ENCODE measurements at regions not wholly inside any gene's neighbourhood (a gene's known extent, or its start where the extent isn't known, plus 50 kb on each side); places are given as distances from the start of the nearest gene placed in this dataset.
"Not testable (repeated sequence)": the region's sequence is repeated elsewhere in the genome, so short reads cannot be mapped to it uniquely, and the experiment has no call there.

- DNase-seq: no peak
Observed at GRCh38 chr13:61214551-61214950, 201.1 kb downstream of the PCDH20 start.

GRCh38 chr13:61205898-61206297 is 209.8 kb downstream of the PCDH20 start:
- not testable (repeated sequence) for DNase-seq

GRCh38 chr13:61204025-61204424 is 211.6 kb downstream of the PCDH20 start:
- no peak for DNase-seq

- no peak for DNase-seq
Observed at GRCh38 chr13:61202042-61202441, 213.6 kb downstream of the PCDH20 start.

GRCh38 chr13:61192826-61193225 is 222.8 kb downstream of the PCDH20 start:
- DNase-seq: no peak

GRCh38 chr13:61188057-61188456 is 227.6 kb downstream of the PCDH20 start:
- no peak for DNase-seq

GRCh38 chr13:61187471-61187870 is 228.2 kb downstream of the PCDH20 start:
- DNase-seq: no peak

GRCh38 chr13:61183670-61184069 is 232.0 kb downstream of the PCDH20 start:
- DNase-seq: no peak

GRCh38 chr13:61180234-61180633 is 235.4 kb downstream of the PCDH20 start:
- no peak for DNase-seq

- DNase-seq: no peak
Observed at GRCh38 chr13:61179741-61180140, 235.9 kb downstream of the PCDH20 start.

GRCh38 chr13:61170856-61171255 is 244.8 kb downstream of the PCDH20 start:
- DNase-seq: no peak

GRCh38 chr13:61162636-61163035 is 253.0 kb downstream of the PCDH20 start:
- no peak for DNase-seq

- DNase-seq: no peak
Observed at GRCh38 chr13:61162106-61162505, 253.5 kb downstream of the PCDH20 start.

- no peak for DNase-seq
Observed at GRCh38 chr13:61156753-61157152, 258.9 kb downstream of the PCDH20 start.

- DNase-seq: no peak
Observed at GRCh38 chr13:61151062-61151461, 264.6 kb downstream of the PCDH20 start.

GRCh38 chr13:61149331-61149730 is 266.3 kb downstream of the PCDH20 start:
- no peak for DNase-seq

GRCh38 chr13:61148691-61149315 is 266.8 kb downstream of the PCDH20 start:
- DNase-seq: no peak

- no peak for DNase-seq
Observed at GRCh38 chr13:61148211-61148610, 267.4 kb downstream of the PCDH20 start.

- DNase-seq: no peak
Observed at GRCh38 chr13:61146571-61146970, 269.1 kb downstream of the PCDH20 start.

- DNase-seq: no peak
Observed at GRCh38 chr13:61146158-61146557, 269.5 kb downstream of the PCDH20 start.

GRCh38 chr13:61144834-61145593 is 270.6 kb downstream of the PCDH20 start:
- DNase-seq: no peak

GRCh38 chr13:61144301-61144700 is 271.3 kb downstream of the PCDH20 start:
- DNase-seq: no peak

GRCh38 chr13:61142506-61142905 is 273.1 kb downstream of the PCDH20 start:
- no peak for DNase-seq

GRCh38 chr13:61138857-61139256 is 276.8 kb downstream of the PCDH20 start:
- no peak for DNase-seq

- no peak for DNase-seq
Observed at GRCh38 chr13:61136515-61136914, 279.1 kb downstream of the PCDH20 start.
